GM20000 (cell line): ENCODE measurements at regions not wholly inside any gene's neighbourhood (a gene's known extent, or its start where the extent isn't known, plus 50 kb on each side); places are given as distances from the start of the nearest gene placed in this dataset.

Source experiments
- DNase-seq: peaks from one replicate; pipeline ENCODE4 v3.0.0; 2012; ENCODE audit warnings: low spot score
- TF ChIP-seq, protein P1 (sequence below): IDR thresholded peaks from 2 replicates; pipeline ENCODE4 v1.5.1; 2012; ENCODE audit warnings: mild to moderate bottlenecking, control low read depth; ENCODE audit errors: extremely low read depth, missing control alignments

DNA sequence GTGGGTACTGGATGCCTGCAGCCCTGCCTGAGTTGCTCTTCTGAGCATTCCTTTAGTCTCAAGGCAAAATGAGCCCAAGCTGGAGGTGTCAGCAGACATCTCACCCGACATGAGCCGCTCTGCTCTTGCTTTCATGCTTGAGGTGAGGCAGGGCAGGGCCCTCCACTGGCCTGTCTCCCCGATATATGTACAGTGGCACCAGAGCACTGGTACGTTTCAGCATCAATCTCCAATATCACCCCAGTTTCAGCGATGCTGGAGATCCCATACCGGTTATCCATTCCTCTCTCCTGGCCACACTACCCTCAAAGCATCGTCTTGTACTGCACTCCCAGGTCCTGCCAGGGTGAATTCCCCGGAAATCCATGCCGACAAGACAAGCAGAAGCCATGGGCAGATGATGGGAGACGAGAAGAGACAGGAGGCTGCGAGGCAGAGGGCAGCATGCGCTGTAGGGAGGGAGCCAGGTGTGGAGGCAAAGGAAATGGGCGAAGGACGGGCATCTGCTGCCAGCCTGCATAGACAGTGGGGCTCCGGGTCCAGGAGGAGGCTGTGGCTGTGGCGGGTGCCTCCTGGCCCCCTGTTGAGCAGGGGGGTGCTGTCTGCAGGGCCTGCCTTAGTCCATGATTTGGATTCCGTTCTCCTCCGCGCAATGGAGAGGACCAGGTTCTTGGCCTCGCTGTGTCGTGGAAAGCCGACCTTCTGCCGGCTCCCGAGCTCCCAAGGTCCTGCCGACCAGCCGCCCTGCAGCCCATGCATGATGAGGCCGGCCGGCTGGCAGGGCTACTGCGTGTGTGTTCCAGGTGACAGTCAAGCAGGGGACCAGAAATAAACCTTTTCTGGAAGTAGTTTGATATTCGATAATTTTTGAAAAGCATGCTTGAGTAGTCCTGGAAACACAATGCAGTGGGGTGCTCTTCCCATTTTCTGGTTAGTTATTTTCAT is 152.2 kb upstream of the IRX2 start:
- DNase-seq: no peak
- TF ChIP-seq, protein P1, sequence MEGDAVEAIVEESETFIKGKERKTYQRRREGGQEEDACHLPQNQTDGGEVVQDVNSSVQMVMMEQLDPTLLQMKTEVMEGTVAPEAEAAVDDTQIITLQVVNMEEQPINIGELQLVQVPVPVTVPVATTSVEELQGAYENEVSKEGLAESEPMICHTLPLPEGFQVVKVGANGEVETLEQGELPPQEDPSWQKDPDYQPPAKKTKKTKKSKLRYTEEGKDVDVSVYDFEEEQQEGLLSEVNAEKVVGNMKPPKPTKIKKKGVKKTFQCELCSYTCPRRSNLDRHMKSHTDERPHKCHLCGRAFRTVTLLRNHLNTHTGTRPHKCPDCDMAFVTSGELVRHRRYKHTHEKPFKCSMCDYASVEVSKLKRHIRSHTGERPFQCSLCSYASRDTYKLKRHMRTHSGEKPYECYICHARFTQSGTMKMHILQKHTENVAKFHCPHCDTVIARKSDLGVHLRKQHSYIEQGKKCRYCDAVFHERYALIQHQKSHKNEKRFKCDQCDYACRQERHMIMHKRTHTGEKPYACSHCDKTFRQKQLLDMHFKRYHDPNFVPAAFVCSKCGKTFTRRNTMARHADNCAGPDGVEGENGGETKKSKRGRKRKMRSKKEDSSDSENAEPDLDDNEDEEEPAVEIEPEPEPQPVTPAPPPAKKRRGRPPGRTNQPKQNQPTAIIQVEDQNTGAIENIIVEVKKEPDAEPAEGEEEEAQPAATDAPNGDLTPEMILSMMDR: no peak

- DNase-seq: no peak
- TF ChIP-seq, protein P1: no peak
Measured at GRCh38 chr5:2902742-2903297, 151.3 kb upstream of the IRX2 start.

DNA sequence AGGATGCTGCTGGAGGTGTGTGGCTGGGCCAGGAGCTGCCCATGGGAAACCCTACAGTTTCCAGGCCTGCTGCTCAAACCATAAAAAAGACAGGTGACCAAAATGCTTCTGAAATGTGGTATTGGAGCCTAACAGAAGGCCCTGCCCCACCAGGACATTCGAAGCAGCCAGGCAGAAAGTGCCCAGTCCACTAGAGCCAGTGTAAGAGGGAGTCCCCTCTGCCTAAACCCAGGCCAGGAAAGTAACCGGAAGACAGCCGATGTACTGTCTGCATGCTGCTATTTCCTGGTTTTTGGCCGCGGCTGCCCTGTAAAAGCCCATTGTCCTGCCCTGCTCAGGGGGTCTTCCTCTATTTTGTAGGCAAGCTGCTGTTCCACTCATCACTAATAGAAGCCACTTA is 150.7 kb upstream of the IRX2 start:
- no peak for DNase-seq
- TF ChIP-seq, protein P1: no peak

DNA sequence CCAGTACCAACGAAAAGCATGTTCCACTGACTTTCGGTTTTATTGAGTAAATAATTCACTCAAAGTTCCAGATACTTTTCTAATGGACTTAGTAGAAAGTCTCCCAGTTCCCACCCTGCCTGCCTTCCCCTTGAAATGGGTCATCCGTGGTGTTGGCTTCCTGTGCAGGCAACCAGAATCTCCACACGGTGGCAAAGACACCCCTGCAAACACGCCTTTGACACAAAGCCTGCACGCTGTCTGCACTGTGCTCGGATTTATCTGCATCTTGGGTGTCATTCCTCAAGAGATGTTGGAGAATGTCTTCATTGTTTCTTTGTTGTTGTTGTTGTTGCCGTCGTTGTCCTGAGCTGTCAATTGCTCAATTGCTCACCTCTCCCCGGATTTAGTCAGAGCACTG is 150.0 kb upstream of the IRX2 start:
- DNase-seq: no peak
- TF ChIP-seq, protein P1: no peak

- DNase-seq: no peak
- TF ChIP-seq, protein P1: no peak
Measured at GRCh38 chr5:2901096-2901495, 149.6 kb upstream of the IRX2 start.

- no peak for DNase-seq
Measured at GRCh38 chr5:2900360-2900759, 148.9 kb upstream of the IRX2 start.

DNA sequence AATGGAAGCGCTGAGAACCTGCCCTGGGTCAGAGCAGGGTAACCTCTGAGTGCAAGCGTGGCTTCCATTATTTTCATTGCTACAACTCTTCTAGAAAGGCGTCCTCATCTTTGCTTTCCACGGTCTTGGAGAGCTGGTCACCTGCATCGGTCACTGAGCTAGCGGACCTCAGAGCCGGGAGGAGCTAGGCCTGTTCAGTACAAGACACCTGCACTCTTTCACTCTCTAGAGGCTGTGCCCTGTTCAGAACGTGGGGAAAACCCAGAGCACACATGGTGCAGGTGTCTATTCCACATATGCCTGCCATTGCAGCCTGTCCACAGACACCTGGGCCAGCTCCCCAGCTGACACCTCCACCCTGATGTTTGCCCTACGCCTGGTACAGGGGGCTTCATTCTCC is 147.8 kb upstream of the IRX2 start:
- DNase-seq: no peak
- TF ChIP-seq, protein P1: no peak

More at GRCh38 chr5:2900360-2900759, 148.9 kb upstream of the IRX2 start:
- TF ChIP-seq, protein P1: no peak
